Effector memory CD4-positive, alpha-beta T cell (primary cell): ENCODE measurements at regions not wholly inside any gene's neighbourhood (a gene's known extent, or its start where the extent isn't known, plus 50 kb on each side); places are given as distances from the start of the nearest gene placed in this dataset.

Experiments
- DNase-seq, 3 donors: peaks; one replicate each; pipeline ENCODE4 v3.0.0-alpha.2; 2020
- H3K27ac ChIP-seq: 2 replicates; pipeline ENCODE4 v1.7.0; 2013; ENCODE audit warnings: mild to moderate bottlenecking, low read length, moderate library complexity; ENCODE audit not compliant: insufficient read depth, poor library complexity, severe bottlenecking
- H3K27me3 ChIP-seq: replicated peaks from 2 replicates; pipeline ENCODE4 v1.7.0; 2013; ENCODE audit warnings: mild to moderate bottlenecking, low read length; ENCODE audit not compliant: insufficient read depth, control insufficient read depth, poor library complexity, severe bottlenecking
- H3K36me3 ChIP-seq: 2 replicates; pipeline ENCODE4 v1.7.0; 2013; ENCODE audit warnings: mild to moderate bottlenecking, low read length, moderate library complexity; ENCODE audit not compliant: control insufficient read depth, insufficient read depth
- H3K4me1 ChIP-seq: 2 replicates; pipeline ENCODE4 v1.7.0; 2013; ENCODE audit warnings: low read length, mild to moderate bottlenecking; ENCODE audit not compliant: control insufficient read depth, insufficient read depth, poor library complexity, severe bottlenecking
- H3K4me3 ChIP-seq: 2 replicates; pipeline ENCODE4 v1.7.0; 2013; ENCODE audit warnings: low read length, low read depth, mild to moderate bottlenecking; ENCODE audit not compliant: insufficient read depth, poor library complexity, severe bottlenecking
- H3K9me3 ChIP-seq: 2 replicates; pipeline ENCODE4 v1.7.0; 2013; ENCODE audit warnings: mild to moderate bottlenecking, low read length, moderate library complexity; ENCODE audit not compliant: control insufficient read depth

DNA sequence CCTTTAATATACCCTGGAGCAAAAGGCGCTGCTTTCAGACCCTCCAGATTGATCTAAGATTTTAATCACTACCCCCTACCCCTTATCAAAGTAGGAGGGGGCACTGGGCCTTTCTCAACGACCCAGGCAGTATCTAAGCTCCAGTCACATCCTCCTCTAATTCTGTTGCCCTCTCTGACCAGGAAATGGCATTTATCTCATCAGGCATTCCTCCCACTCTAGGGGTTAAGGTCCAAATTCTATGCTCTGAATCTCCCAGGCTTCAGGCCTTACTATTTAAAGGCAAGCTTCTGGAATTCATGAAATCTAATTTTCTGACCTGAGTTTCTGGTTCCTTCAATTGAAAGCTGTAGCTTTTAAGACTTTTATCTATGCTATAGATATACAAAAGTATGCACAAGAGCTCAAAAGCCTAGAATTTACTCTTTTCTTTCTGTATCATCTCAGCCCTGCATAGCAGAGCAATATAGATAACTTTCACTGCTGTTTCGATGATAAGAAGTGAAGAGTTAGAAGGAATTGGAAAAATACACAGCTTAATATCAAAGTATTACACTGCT lies 622.9 kb downstream of the RPS29 start:
- no peak overlapping the region for H3K27ac ChIP-seq
- no peaks in the 10 kb centered on the region for H3K4me1 ChIP-seq
- H3K4me3 ChIP-seq = no peak overlapping the region
- no peaks in the 10 kb centered on the region for H3K9me3 ChIP-seq
- no peak for DNase-seq
- H3K36me3 ChIP-seq = no peaks in the 10 kb centered on the region
- H3K27me3 ChIP-seq = no peaks in the 10 kb centered on the region

GRCh38 chr14:48957486-48957885 lies 628.7 kb downstream of the RPS29 start:
- Histone ChIP-seq H3K27me3 (no peaks in the 10 kb centered on the region), H3K36me3 (no peaks in the 10 kb centered on the region), H3K9me3 (no peaks in the 10 kb centered on the region), H3K27ac (no peak overlapping the region), H3K4me3 (no peak overlapping the region), H3K4me1 (no peaks in the 10 kb centered on the region)
- DNase-seq = no peak

- no peak for DNase-seq
- Histone ChIP-seq H3K27me3 (no peaks in the 10 kb centered on the region), H3K9me3 (no peaks in the 10 kb centered on the region), H3K36me3 (no peaks in the 10 kb centered on the region), H3K4me3 (no peak overlapping the region), H3K4me1 (no peaks in the 10 kb centered on the region), H3K27ac (no peak overlapping the region)
Measured at GRCh38 chr14:48955857-48956256, 630.3 kb downstream of the RPS29 start.

GRCh38 chr14:48954446-48954845 lies 631.7 kb downstream of the RPS29 start:
- Histone ChIP-seq H3K4me1 (no peaks in the 10 kb centered on the region), H3K27ac (no peak overlapping the region), H3K36me3 (no peaks in the 10 kb centered on the region), H3K27me3 (no peaks in the 10 kb centered on the region), H3K4me3 (no peak overlapping the region), H3K9me3 (no peaks in the 10 kb centered on the region)
- no peak for DNase-seq

DNA sequence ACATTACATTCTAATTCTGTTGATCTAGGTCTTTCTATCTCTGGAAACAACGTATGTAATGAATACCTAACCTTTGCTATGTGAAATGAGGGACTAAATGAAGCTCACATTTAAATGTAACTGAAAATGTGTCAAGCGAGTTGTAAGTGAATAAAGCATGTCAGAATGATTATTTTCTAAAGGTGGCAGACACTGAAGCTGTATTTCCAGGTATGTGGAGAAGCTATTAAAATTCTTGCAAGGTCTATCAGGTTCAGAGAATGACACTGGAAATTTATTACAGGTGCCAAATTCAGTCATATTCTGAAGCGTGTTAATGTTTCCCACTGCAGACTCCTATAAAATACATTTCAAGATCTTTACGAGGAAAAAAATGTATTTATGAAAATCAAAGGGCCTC lies 641.4 kb downstream of the RPS29 start:
- no peaks in the 10 kb centered on the region for H3K9me3 ChIP-seq
- no peaks in the 10 kb centered on the region for H3K27me3 ChIP-seq
- H3K4me3 ChIP-seq = no peak overlapping the region
- DNase-seq = no peak
- no peaks in the 10 kb centered on the region for H3K4me1 ChIP-seq
- H3K27ac ChIP-seq = no peak overlapping the region
- H3K36me3 ChIP-seq = no peaks in the 10 kb centered on the region

GRCh38 chr14:48943913-48944312 lies 642.3 kb downstream of the RPS29 start:
- no peak for DNase-seq
- no peak overlapping the region for H3K4me3 ChIP-seq
- H3K4me1 ChIP-seq = no peaks in the 10 kb centered on the region
- H3K9me3 ChIP-seq = no peaks in the 10 kb centered on the region
- no peak overlapping the region for H3K27ac ChIP-seq
- H3K27me3 ChIP-seq = no peaks in the 10 kb centered on the region
- no peaks in the 10 kb centered on the region for H3K36me3 ChIP-seq

GRCh38 chr14:48937541-48938195 lies 648.5 kb downstream of the RPS29 start:
- DNase-seq = no peak
- Histone ChIP-seq H3K27ac (no peak overlapping the region), H3K4me3 (no peak overlapping the region), H3K36me3 (no peaks in the 10 kb centered on the region), H3K9me3 (no peaks in the 10 kb centered on the region), H3K27me3 (no peaks in the 10 kb centered on the region), H3K4me1 (no peaks in the 10 kb centered on the region)

DNA sequence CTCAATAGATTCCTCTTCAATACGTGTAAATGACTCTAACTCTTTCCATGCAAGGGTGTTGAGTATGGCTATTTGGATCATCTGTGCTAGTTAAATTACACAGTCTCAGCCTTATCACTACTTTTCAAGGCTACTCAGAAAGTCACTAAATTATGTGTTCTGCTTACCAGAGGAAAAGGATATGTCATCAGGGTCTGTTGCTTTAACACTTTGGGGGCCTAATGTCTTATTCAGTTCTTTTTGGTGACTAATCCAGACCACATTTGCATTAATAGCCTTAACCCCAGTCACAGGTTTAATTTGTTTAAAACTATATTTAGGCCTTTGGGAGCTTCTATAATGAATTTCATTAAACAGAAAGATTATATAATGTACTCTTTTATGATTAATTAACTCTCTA lies 649.3 kb downstream of the RPS29 start:
- H3K36me3 ChIP-seq = no peaks in the 10 kb centered on the region
- H3K9me3 ChIP-seq = no peaks in the 10 kb centered on the region
- H3K27ac ChIP-seq = no peak overlapping the region
- no peak for DNase-seq
- no peaks in the 10 kb centered on the region for H3K4me1 ChIP-seq
- no peaks in the 10 kb centered on the region for H3K27me3 ChIP-seq
- no peak overlapping the region for H3K4me3 ChIP-seq

- no peak for DNase-seq
- Histone ChIP-seq H3K27me3 (no peaks in the 10 kb centered on the region), H3K9me3 (no peaks in the 10 kb centered on the region), H3K36me3 (no peaks in the 10 kb centered on the region), H3K4me3 (no peak overlapping the region), H3K4me1 (no peaks in the 10 kb centered on the region), H3K27ac (no peak overlapping the region)
Measured at GRCh38 chr14:48936362-48936761, 649.8 kb downstream of the RPS29 start.

DNA sequence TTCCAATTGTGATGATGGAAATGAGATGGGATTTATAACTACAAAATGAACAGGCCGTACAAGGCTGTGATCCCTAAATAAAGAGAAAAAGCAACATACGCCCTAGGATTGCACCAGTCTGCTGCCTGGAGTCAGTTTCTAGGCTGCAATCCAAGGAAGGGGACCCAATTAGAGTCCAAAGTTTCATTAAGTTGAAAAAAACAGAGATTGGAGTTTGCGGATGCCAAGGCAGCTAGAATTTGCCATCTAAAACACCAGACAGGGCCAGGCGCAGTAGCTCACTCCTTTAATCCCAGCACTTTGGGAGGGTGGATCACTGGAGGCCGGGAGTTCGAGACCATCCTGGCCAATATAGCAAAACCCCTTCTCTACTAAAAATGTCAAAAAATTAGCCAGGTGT lies 661.0 kb downstream of the RPS29 start:
- no peak overlapping the region for H3K4me3 ChIP-seq
- H3K27me3 ChIP-seq = no peaks in the 10 kb centered on the region
- H3K9me3 ChIP-seq = no peaks in the 10 kb centered on the region
- no peak overlapping the region for H3K27ac ChIP-seq
- no peaks in the 10 kb centered on the region for H3K36me3 ChIP-seq
- no peaks in the 10 kb centered on the region for H3K4me1 ChIP-seq
- DNase-seq = no peak
